GM12891 (cell line): ENCODE measurements at regions not wholly inside any gene's neighbourhood (a gene's known extent, or its start where the extent isn't known, plus 50 kb on each side); places are given as distances from the start of the nearest gene placed in this dataset.
"Not testable (repeated sequence)": the region's sequence is repeated elsewhere in the genome, so short reads cannot be mapped to it uniquely, and the experiment has no call there.

Experiments used
- POLR2A ChIP-seq: IDR thresholded peaks from 2 replicates; pipeline ENCODE4 v1.6.1; 2011; ENCODE audit warnings: low read depth, low read length, control low read depth
- POLR2AphosphoS5 ChIP-seq: IDR thresholded peaks from 2 replicates; pipeline ENCODE4 v1.6.1; 2011; ENCODE audit warnings: low read depth, low read length, control low read depth

- TF ChIP-seq POLR2A, POLR2AphosphoS5: not testable (repeated sequence)
These were observed 65.2 kb upstream of the WASF3 start for GRCh38 chr13:26492301-26492700.
